Neural progenitor cell (in vitro differentiated cells): ENCODE measurements at regions not wholly inside any gene's neighbourhood (a gene's known extent, or its start where the extent isn't known, plus 50 kb on each side); places are given as distances from the start of the nearest gene placed in this dataset.

Experiments
- CTCF ChIP-seq: fragments of 200-600 bp; sonication (generic); IDR thresholded peaks from 2 replicates; pipeline ENCODE4 v1.5.1; 2017; ENCODE audit warnings: antibody characterized with exemption, mild to moderate bottlenecking
- EZH2 ChIP-seq: fragments of 200-600 bp; sonication (generic); IDR thresholded peaks from 2 replicates; pipeline ENCODE4 v1.6.1; 2017; ENCODE audit warnings: antibody characterized with exemption, mild to moderate bottlenecking, moderate library complexity
- EZH2phosphoT487 ChIP-seq: fragments of 200-600 bp; sonication (generic); IDR thresholded peaks from 2 replicates; pipeline ENCODE4 v1.6.1; 2017; ENCODE audit warnings: antibody characterized with exemption

- no peak for TF ChIP-seq EZH2
- no peak for TF ChIP-seq CTCF
- no peak for TF ChIP-seq EZH2phosphoT487
Observed at GRCh38 chr3:193903966-193904365, 232.0 kb upstream of the HES1 start.
